ENCODE measurements at regions not wholly inside any gene's neighbourhood (a gene's known extent, or its start where the extent isn't known, plus 50 kb on each side); places are given as distances from the start of the nearest gene placed in this dataset.

GRCh38 chr4:181848357-181848756 is 394.8 kb upstream of the TENM3 start:
- no peak for TF ChIP-seq YY1 (IDR thresholded peaks at IDR 0.05; ENCODE audit: extremely low read depth, insufficient replicate concordance, low read depth, low read length)
- no peak for TF ChIP-seq EZH2phosphoT487 (IDR thresholded peaks at IDR 0.05; ENCODE audit: borderline replicate concordance)
- TF ChIP-seq EZH2 (IDR thresholded peaks at IDR 0.05), result no peak
- no peak for TF ChIP-seq ATF3 (IDR thresholded peaks at IDR 0.05)
- no peak for TF ChIP-seq MAX (IDR thresholded peaks at IDR 0.05)
- TF ChIP-seq SP1 (IDR thresholded peaks at IDR 0.05; ENCODE audit: low read depth), result no peak
- no peak for TF ChIP-seq POLR2AphosphoS5 (IDR thresholded peaks at IDR 0.05; ENCODE audit: low read depth, low read length)
- no peak for TF ChIP-seq TCF7L2 (IDR thresholded peaks at IDR 0.05; ENCODE audit: borderline replicate concordance, extremely low read depth, insufficient read depth, insufficient read length)
- TF ChIP-seq POLR2A (IDR thresholded peaks at IDR 0.05; ENCODE audit: borderline replicate concordance, extremely low read depth, insufficient read depth, insufficient read length), result no peak
- no peak for TF ChIP-seq ZFX (IDR thresholded peaks at IDR 0.05)
- TF ChIP-seq RAD21 (IDR thresholded peaks at IDR 0.05; ENCODE audit: low read depth), result no peak
- TF ChIP-seq ELF1 (IDR thresholded peaks at IDR 0.05; ENCODE audit: borderline replicate concordance, low read depth), result no peak
- TF ChIP-seq CTCF (IDR thresholded peaks at IDR 0.05 in 2 of 3, conservative IDR thresholded peaks at IDR 0.05 in 1 of 3; ENCODE audit: borderline replicate concordance in 1 of 3, insufficient read depth in 1 of 3, low read depth in 2 of 3, low read length in 2 of 3), result no peak
- no peak for TF ChIP-seq CBX3 (IDR thresholded peaks at IDR 0.05; ENCODE audit: low read depth)
- TF ChIP-seq FOSL1 (IDR thresholded peaks at IDR 0.05; ENCODE audit: low read depth), result no peak
- TF ChIP-seq CEBPB (IDR thresholded peaks at IDR 0.05; ENCODE audit: low read depth), result no peak
- ATAC-seq (no peak), DNase-seq (ENCODE audit: low read depth, low spot score) (no peak)
- no peak overlapping the region for H3K4me3 ChIP-seq (replicated peaks in 1 of 2; ENCODE audit: low read depth in 1 of 2, low read length in 2 of 2)
- no peaks in the 10 kb centered on the region for H3K4me1 ChIP-seq (ENCODE audit: control insufficient read depth in 1 of 2, insufficient read depth in 2 of 2, low read length in 2 of 2)
- intact Hi-C loops (cut with micrococcal nuclease), result no loop called here
- no peaks in the 10 kb centered on the region for H3K9me2 ChIP-seq (ENCODE audit: insufficient read depth)
- H3K4me2 ChIP-seq (ENCODE audit: low read length), result no peak overlapping the region
- ChIA-PET POLR2A (no interaction called here), CTCF (no interaction called here), RAD21 (ENCODE audit: low non-redundant PET in 1 of 2, low total read pairs in 2 of 2, uncharacterized antibody in 2 of 2, unreplicated experiment in 2 of 2) (no interaction called here)
- H3K9me3 ChIP-seq (ENCODE audit: control insufficient read depth in 1 of 2, insufficient read depth in 1 of 2, low read depth in 1 of 2, low read length in 2 of 2), result no peaks in the 10 kb centered on the region
- no peaks in the 10 kb centered on the region for H3K79me2 ChIP-seq (ENCODE audit: insufficient read depth, low read length)
- no peak overlapping the region for H3K27ac ChIP-seq (ENCODE audit: low read depth, low read length)
- H4K20me1 ChIP-seq (ENCODE audit: insufficient read depth), result no peaks in the 10 kb centered on the region
- no TSS peak for BruUV-seq (replicated peaks)
- no peaks in the 10 kb centered on the region for H3K27me3 ChIP-seq (ENCODE audit: insufficient read depth, low read length)
- no peak overlapping the region for H3K9ac ChIP-seq (ENCODE audit: low read length)
- no peaks in the 10 kb centered on the region for H3K36me3 ChIP-seq (ENCODE audit: control insufficient read depth in 1 of 2, insufficient read depth in 2 of 2, low read length in 2 of 2)
- H2AFZ ChIP-seq (ENCODE audit: low read depth, low read length, poor library complexity, severe bottlenecking), result no peak overlapping the region

Measured in HCT116 (cell line).